H9 (cell line): ENCODE measurements at regions not wholly inside any gene's neighbourhood (a gene's known extent, or its start where the extent isn't known, plus 50 kb on each side); places are given as distances from the start of the nearest gene placed in this dataset.

Source experiments
- DNase-seq: peaks from one replicate; pipeline ENCODE4 v3.0.0-alpha.2; 2017
- H2AFZ ChIP-seq: one replicate; pipeline ENCODE4 v1.6.1; 2013; ENCODE audit warnings: mild to moderate bottlenecking, low read length, control low read depth, moderate library complexity
- H2AK5ac ChIP-seq: 2 replicates; pipeline ENCODE4 v1.6.1; 2013; ENCODE audit warnings: low read length, control low read depth, mixed read lengths; ENCODE audit not compliant: insufficient read length
- H2BK120ac ChIP-seq: one replicate; pipeline ENCODE4 v1.6.1; 2013; ENCODE audit warnings: low read depth, mild to moderate bottlenecking, low read length, control low read depth, inconsistent platforms; ENCODE audit not compliant: poor library complexity, severe bottlenecking
- H2BK12ac ChIP-seq: 2 replicates; pipeline ENCODE4 v1.6.1; 2013; ENCODE audit warnings: low read length, control low read depth, mixed read lengths, low read depth; ENCODE audit not compliant: insufficient read length
- H2BK15ac ChIP-seq: 2 replicates; pipeline ENCODE4 v1.6.1; 2013; ENCODE audit warnings: low read depth, low read length, control low read depth
- H2BK20ac ChIP-seq: one replicate; pipeline ENCODE4 v1.6.1; 2013; ENCODE audit warnings: low read depth, mild to moderate bottlenecking, low read length, control low read depth, inconsistent platforms; ENCODE audit not compliant: poor library complexity, severe bottlenecking
- H2BK5ac ChIP-seq: 2 replicates; pipeline ENCODE4 v1.6.1; 2013; ENCODE audit warnings: low read length, control low read depth, mixed read lengths; ENCODE audit not compliant: insufficient read length
- H3K14ac ChIP-seq: 2 replicates; pipeline ENCODE4 v1.6.1; 2013; ENCODE audit warnings: low read length, control low read depth; ENCODE audit not compliant: insufficient read depth
- H3K18ac ChIP-seq: 2 replicates; pipeline ENCODE4 v1.6.1; 2013; ENCODE audit warnings: low read depth, mild to moderate bottlenecking, mixed read lengths, low read length, control low read depth; ENCODE audit not compliant: insufficient read length
- H3K23ac ChIP-seq: 2 replicates; pipeline ENCODE4 v1.6.1; 2013; ENCODE audit warnings: low read length, control low read depth, mixed read lengths, low read depth; ENCODE audit not compliant: insufficient read length
- H3K23me2 ChIP-seq: 2 replicates; pipeline ENCODE4 v1.6.1; 2013; ENCODE audit warnings: low read depth, mild to moderate bottlenecking, mixed read lengths, low read length, control low read depth; ENCODE audit not compliant: insufficient read length, poor library complexity, severe bottlenecking
- H3K27ac ChIP-seq: 2 replicates; pipeline ENCODE4 v1.5.1; 2013; ENCODE audit warnings: low read length, control low read depth, mixed read lengths, low read depth; ENCODE audit not compliant: insufficient read length
- H3K27me3 ChIP-seq: 2 replicates; pipeline ENCODE4 v1.6.1; 2013; ENCODE audit warnings: low read length, control low read depth, inconsistent platforms; ENCODE audit not compliant: insufficient read depth
- H3K4ac ChIP-seq: 2 replicates; pipeline ENCODE4 v1.6.1; 2013; ENCODE audit warnings: low read depth, mild to moderate bottlenecking, control low read depth, inconsistent platforms, low read length, moderate library complexity
- H3K4me1 ChIP-seq: 2 replicates; pipeline ENCODE4 v1.6.1; 2013; ENCODE audit warnings: low read length, control low read depth, inconsistent platforms; ENCODE audit not compliant: insufficient read depth
- H3K4me2 ChIP-seq: 2 replicates; pipeline ENCODE4 v1.6.1; 2013; ENCODE audit warnings: low read length, control low read depth, mixed read lengths; ENCODE audit not compliant: insufficient read length, insufficient read depth
- H3K56ac ChIP-seq: 2 replicates; pipeline ENCODE4 v1.6.1; 2013; ENCODE audit warnings: low read depth, mild to moderate bottlenecking, mixed read lengths, low read length, control low read depth; ENCODE audit not compliant: insufficient read length
- H3K79me1 ChIP-seq: 2 replicates; pipeline ENCODE4 v1.6.1; 2013; ENCODE audit warnings: low read depth, mild to moderate bottlenecking, moderate library complexity, low read length, control low read depth, inconsistent platforms; ENCODE audit not compliant: insufficient read depth, poor library complexity, severe bottlenecking
- H3K79me2 ChIP-seq: 2 replicates; pipeline ENCODE4 v1.6.1; 2013; ENCODE audit warnings: low read length, control low read depth, inconsistent platforms; ENCODE audit not compliant: insufficient read depth
- H3K9ac ChIP-seq: 2 replicates; pipeline ENCODE4 v1.6.1; 2013; ENCODE audit warnings: low read length, control low read depth, mixed read lengths; ENCODE audit not compliant: insufficient read length; ENCODE audit errors: extremely low read depth
- H3K9me3 ChIP-seq: one replicate; pipeline ENCODE4 v1.6.1; 2013; ENCODE audit warnings: low read depth, low read length, inconsistent platforms; ENCODE audit not compliant: control insufficient read depth
- H3T11ph ChIP-seq: one replicate; pipeline ENCODE4 v1.6.1; 2013; ENCODE audit warnings: mild to moderate bottlenecking, low read length, control low read depth, inconsistent platforms
- H4K20me1 ChIP-seq: one replicate; pipeline ENCODE4 v1.6.1; 2013; ENCODE audit not compliant: control insufficient read depth, insufficient read length, insufficient read depth
- H4K5ac ChIP-seq: 2 replicates; pipeline ENCODE4 v1.6.1; 2013; ENCODE audit warnings: low read depth, mild to moderate bottlenecking, mixed read lengths, low read length, control low read depth; ENCODE audit not compliant: insufficient read length
- H4K8ac ChIP-seq: replicated peaks from 2 replicates; pipeline ENCODE4 v1.6.1; 2013; ENCODE audit warnings: low read length, control low read depth, mixed read lengths, low read depth; ENCODE audit not compliant: insufficient read length
- H4K91ac ChIP-seq: 2 replicates; pipeline ENCODE4 v1.6.1; 2013; ENCODE audit warnings: low read depth, mild to moderate bottlenecking, moderate library complexity, mixed read lengths, low read length, control low read depth; ENCODE audit not compliant: insufficient read length
- H3K27ac Mint-ChIP-seq, 3 experiments: 2 replicates in 2 of 3; 3 replicates in 1 of 3; pipeline ENCODE4 v1.8.0; 2020 to 2021; ENCODE audit warnings: mixed read lengths in 3 of 3, mild to moderate bottlenecking in 1 of 3, moderate library complexity in 1 of 3
- H3K27me3 Mint-ChIP-seq: 2 replicates; pipeline ENCODE4 v1.8.0; 2021; ENCODE audit warnings: low read depth, mild to moderate bottlenecking, moderate library complexity, mixed read lengths
- H3K36me3 Mint-ChIP-seq, 3 experiments: 2 replicates in 2 of 3; 3 replicates in 1 of 3; pipeline ENCODE4 v1.8.0; 2020 to 2021; ENCODE audit warnings: low read depth in 3 of 3, mixed read lengths in 3 of 3; ENCODE audit not compliant: insufficient read depth in 1 of 3
- H3K4me1 Mint-ChIP-seq, 2 experiments: 2 replicates each; pipeline ENCODE4 v1.8.0; 2020; ENCODE audit warnings: mixed read lengths in 2 of 2
- H3K4me3 Mint-ChIP-seq, 2 experiments: 2 replicates in 1 of 2; 3 replicates in 1 of 2; pipeline ENCODE4 v1.8.0; 2020 to 2021; ENCODE audit warnings: mild to moderate bottlenecking in 2 of 2, mixed read lengths in 2 of 2, moderate library complexity in 1 of 2
- H3K9me3 Mint-ChIP-seq, 2 experiments: 2 replicates in 1 of 2; 3 replicates in 1 of 2; pipeline ENCODE4 v1.8.0; 2020; ENCODE audit warnings: mild to moderate bottlenecking in 2 of 2, mixed read lengths in 2 of 2, moderate library complexity in 1 of 2
- TF ChIP-seq, protein P1 (sequence below): fragments of 200-600 bp; sonication (generic); conservative IDR thresholded peaks from 3 replicates; pipeline ENCODE4 v1.8.0; 2021; ENCODE audit warnings: antibody characterized with exemption, mild to moderate bottlenecking

DNA sequence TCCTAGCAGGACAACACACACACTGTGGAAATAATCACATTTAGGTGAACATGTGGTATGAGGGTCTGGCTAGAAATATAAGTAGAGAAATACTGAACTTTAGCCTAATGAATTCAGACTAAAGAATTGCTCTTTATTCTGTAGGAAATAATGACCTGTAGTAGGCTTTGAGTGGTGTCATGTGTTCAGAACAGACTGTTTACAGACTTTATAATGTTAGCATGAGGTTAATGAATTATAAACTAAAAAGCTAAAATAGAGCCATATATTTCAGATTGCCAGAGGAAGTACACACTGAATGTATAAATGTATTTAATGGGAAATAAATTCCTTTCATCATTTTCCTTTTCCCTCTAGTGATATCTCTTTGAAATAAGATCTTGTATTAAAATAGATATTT is 669.5 kb upstream of the EPHA7 start:
- Mint-ChIP-seq H3K36me3 (no peaks in the 10 kb centered on the region), H3K4me3 (no peak overlapping the region), H3K27ac (no peak overlapping the region), H3K9me3 (no peaks in the 10 kb centered on the region), H3K27me3 (no peaks in the 10 kb centered on the region), H3K4me1 (peaks cover 11 to 16% of the 10 kb centered on the region in 2 experiments)
- Histone ChIP-seq H4K20me1 (no peaks in the 10 kb centered on the region), H4K8ac (no peak overlapping the region), H3K18ac (no peak overlapping the region), H3K4me2 (no peak overlapping the region), H3K9me3 (no peaks in the 10 kb centered on the region), H3K79me2 (no peaks in the 10 kb centered on the region), H3K56ac (no peak overlapping the region), H3K9ac (no peak overlapping the region), H3K4me1 (no peaks in the 10 kb centered on the region; the same call in 1 of the 2 replicates), H3K23ac (no peak overlapping the region), H3K4ac (no peak overlapping the region), H2BK15ac (no peak overlapping the region), H3K14ac (no peak overlapping the region), H2BK120ac (no peak overlapping the region), H2AFZ (no peak overlapping the region), H2BK5ac (no peak overlapping the region), H3K27ac (no peak overlapping the region), H3K27me3 (no peaks in the 10 kb centered on the region), H4K91ac (no peak overlapping the region), H2BK12ac (no peak overlapping the region), H3K23me2 (no peaks in the 10 kb centered on the region), H4K5ac (no peak overlapping the region), H3K79me1 (no peaks in the 10 kb centered on the region), H3T11ph (no peak overlapping the region), H2AK5ac (no peak overlapping the region), H2BK20ac (no peak overlapping the region)
- DNase-seq, result no peak
- TF ChIP-seq, protein P1, sequence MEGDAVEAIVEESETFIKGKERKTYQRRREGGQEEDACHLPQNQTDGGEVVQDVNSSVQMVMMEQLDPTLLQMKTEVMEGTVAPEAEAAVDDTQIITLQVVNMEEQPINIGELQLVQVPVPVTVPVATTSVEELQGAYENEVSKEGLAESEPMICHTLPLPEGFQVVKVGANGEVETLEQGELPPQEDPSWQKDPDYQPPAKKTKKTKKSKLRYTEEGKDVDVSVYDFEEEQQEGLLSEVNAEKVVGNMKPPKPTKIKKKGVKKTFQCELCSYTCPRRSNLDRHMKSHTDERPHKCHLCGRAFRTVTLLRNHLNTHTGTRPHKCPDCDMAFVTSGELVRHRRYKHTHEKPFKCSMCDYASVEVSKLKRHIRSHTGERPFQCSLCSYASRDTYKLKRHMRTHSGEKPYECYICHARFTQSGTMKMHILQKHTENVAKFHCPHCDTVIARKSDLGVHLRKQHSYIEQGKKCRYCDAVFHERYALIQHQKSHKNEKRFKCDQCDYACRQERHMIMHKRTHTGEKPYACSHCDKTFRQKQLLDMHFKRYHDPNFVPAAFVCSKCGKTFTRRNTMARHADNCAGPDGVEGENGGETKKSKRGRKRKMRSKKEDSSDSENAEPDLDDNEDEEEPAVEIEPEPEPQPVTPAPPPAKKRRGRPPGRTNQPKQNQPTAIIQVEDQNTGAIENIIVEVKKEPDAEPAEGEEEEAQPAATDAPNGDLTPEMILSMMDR, result no peak
